ENCODE measurements at regions not wholly inside any gene's neighbourhood (a gene's known extent, or its start where the extent isn't known, plus 50 kb on each side); places are given as distances from the start of the nearest gene placed in this dataset.
"Not testable (repeated sequence)": the region's sequence is repeated elsewhere in the genome, so short reads cannot be mapped to it uniquely, and the experiment has no call there.

GRCh38 chr1:146409116-146409801 is 180.4 kb upstream of the NOTCH2NLA start:
- TF ChIP-seq CTCF (IDR thresholded peaks at IDR 0.05); POLR2AphosphoS5 (IDR thresholded peaks at IDR 0.05; ENCODE audit: low read depth, low read length); YY1 (IDR thresholded peaks at IDR 0.05; ENCODE audit: low read depth); REST (IDR thresholded peaks at IDR 0.05; ENCODE audit: low read depth, low read length); FOXJ3 (CRISPR knock-in tag; IDR thresholded peaks at IDR 0.05); RAD21 (IDR thresholded peaks at IDR 0.05; ENCODE audit: low read length); RFX5 (IDR thresholded peaks at IDR 0.05; ENCODE audit: low read length); JUND (IDR thresholded peaks at IDR 0.05); SMC3 (IDR thresholded peaks at IDR 0.05; ENCODE audit: low read depth, low read length); EZH2phosphoT487 (IDR thresholded peaks at IDR 0.05; ENCODE audit: borderline replicate concordance, low read depth): not testable (repeated sequence)
- TF ChIP-seq, protein P1, sequence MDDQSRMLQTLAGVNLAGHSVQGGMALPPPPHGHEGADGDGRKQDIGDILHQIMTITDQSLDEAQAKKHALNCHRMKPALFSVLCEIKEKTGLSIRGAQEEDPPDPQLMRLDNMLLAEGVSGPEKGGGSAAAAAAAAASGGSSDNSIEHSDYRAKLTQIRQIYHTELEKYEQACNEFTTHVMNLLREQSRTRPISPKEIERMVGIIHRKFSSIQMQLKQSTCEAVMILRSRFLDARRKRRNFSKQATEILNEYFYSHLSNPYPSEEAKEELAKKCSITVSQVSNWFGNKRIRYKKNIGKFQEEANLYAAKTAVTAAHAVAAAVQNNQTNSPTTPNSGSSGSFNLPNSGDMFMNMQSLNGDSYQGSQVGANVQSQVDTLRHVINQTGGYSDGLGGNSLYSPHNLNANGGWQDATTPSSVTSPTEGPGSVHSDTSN (IDR thresholded peaks at IDR 0.05): not testable (repeated sequence)
- TF ChIP-seq, protein P2, sequence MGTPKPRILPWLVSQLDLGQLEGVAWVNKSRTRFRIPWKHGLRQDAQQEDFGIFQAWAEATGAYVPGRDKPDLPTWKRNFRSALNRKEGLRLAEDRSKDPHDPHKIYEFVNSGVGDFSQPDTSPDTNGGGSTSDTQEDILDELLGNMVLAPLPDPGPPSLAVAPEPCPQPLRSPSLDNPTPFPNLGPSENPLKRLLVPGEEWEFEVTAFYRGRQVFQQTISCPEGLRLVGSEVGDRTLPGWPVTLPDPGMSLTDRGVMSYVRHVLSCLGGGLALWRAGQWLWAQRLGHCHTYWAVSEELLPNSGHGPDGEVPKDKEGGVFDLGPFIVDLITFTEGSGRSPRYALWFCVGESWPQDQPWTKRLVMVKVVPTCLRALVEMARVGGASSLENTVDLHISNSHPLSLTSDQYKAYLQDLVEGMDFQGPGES (IDR thresholded peaks at IDR 0.05; ENCODE audit: low read depth, low read length): not testable (repeated sequence)
- TF ChIP-seq, protein P3, sequence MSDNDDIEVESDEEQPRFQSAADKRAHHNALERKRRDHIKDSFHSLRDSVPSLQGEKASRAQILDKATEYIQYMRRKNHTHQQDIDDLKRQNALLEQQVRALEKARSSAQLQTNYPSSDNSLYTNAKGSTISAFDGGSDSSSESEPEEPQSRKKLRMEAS (IDR thresholded peaks at IDR 0.05; ENCODE audit: low read depth): not testable (repeated sequence)
- TF ChIP-seq, protein P4, sequence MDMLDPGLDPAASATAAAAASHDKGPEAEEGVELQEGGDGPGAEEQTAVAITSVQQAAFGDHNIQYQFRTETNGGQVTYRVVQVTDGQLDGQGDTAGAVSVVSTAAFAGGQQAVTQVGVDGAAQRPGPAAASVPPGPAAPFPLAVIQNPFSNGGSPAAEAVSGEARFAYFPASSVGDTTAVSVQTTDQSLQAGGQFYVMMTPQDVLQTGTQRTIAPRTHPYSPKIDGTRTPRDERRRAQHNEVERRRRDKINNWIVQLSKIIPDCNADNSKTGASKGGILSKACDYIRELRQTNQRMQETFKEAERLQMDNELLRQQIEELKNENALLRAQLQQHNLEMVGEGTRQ (IDR thresholded peaks at IDR 0.05; ENCODE audit: borderline replicate concordance, low read depth, low read length): not testable (repeated sequence)

Data from SK-N-SH (cell line).